Putamen (tissue), 1 donor: ENCODE measurements at regions not wholly inside any gene's neighbourhood (a gene's known extent, or its start where the extent isn't known, plus 50 kb on each side); places are given as distances from the start of the nearest gene placed in this dataset.
A peak's percentile ranks its signal among the peaks of the same experiment; 100 is the strongest.
"Not testable (repeated sequence)": the region's sequence is repeated elsewhere in the genome, so short reads cannot be mapped to it uniquely, and the experiment has no call there.

Experiments used
- DNase-seq: peaks from one replicate; pipeline ENCODE4 v3.0.0-alpha.2; 2016; ENCODE audit warnings: low spot score

- not testable (repeated sequence) for DNase-seq
Observed at GRCh38 chr2:87608377-87609166, 139.3 kb upstream of the PLGLB2 start.

- DNase-seq, result not testable (repeated sequence)
Observed at GRCh38 chr2:87610974-87611373, 136.9 kb upstream of the PLGLB2 start.

GRCh38 chr2:87611416-87611815 is 136.5 kb upstream of the PLGLB2 start:
- not testable (repeated sequence) for DNase-seq

- DNase-seq, result not testable (repeated sequence)
Observed at GRCh38 chr2:87611956-87612355, 135.9 kb upstream of the PLGLB2 start.

GRCh38 chr2:87614829-87615434 is 133.0 kb upstream of the PLGLB2 start:
- not testable (repeated sequence) for DNase-seq

GRCh38 chr2:87619121-87619520 is 128.8 kb upstream of the PLGLB2 start:
- DNase-seq, result not testable (repeated sequence)

- DNase-seq, result not testable (repeated sequence)
Observed at GRCh38 chr2:87621139-87621538, 126.7 kb upstream of the PLGLB2 start.

- not testable (repeated sequence) for DNase-seq
Observed at GRCh38 chr2:87622720-87623119, 125.2 kb upstream of the PLGLB2 start.

GRCh38 chr2:87629491-87630458 is 118.1 kb upstream of the PLGLB2 start:
- DNase-seq, result not testable (repeated sequence)

- DNase-seq, result not testable (repeated sequence)
Observed at GRCh38 chr2:87630892-87631291, 117.0 kb upstream of the PLGLB2 start.

- DNase-seq, result not testable (repeated sequence)
Observed at GRCh38 chr2:87631402-87631801, 116.5 kb upstream of the PLGLB2 start.

- DNase-seq, result not testable (repeated sequence)
Observed at GRCh38 chr2:87633287-87633963, 114.5 kb upstream of the PLGLB2 start.

GRCh38 chr2:87634106-87634505 is 113.8 kb upstream of the PLGLB2 start:
- DNase-seq, result not testable (repeated sequence)

GRCh38 chr2:87634971-87635650 is 112.8 kb upstream of the PLGLB2 start:
- not testable (repeated sequence) for DNase-seq

GRCh38 chr2:87636246-87636645 is 111.6 kb upstream of the PLGLB2 start:
- not testable (repeated sequence) for DNase-seq

- DNase-seq, result peak; percentile 4
Observed at GRCh38 chr2:87636735-87637134, 111.2 kb upstream of the PLGLB2 start.

- peak; percentile 61 for DNase-seq
Observed at GRCh38 chr2:87637249-87637990, 110.5 kb upstream of the PLGLB2 start.

- DNase-seq, result not testable (repeated sequence)
Observed at GRCh38 chr2:87638114-87638807, 109.6 kb upstream of the PLGLB2 start.

- DNase-seq, result not testable (repeated sequence)
Observed at GRCh38 chr2:87638872-87639271, 109.0 kb upstream of the PLGLB2 start.
